Choroid plexus epithelial cell (primary cell): ENCODE measurements at regions not wholly inside any gene's neighbourhood (a gene's known extent, or its start where the extent isn't known, plus 50 kb on each side); places are given as distances from the start of the nearest gene placed in this dataset.

Source experiments
- DNase-seq: peaks from one replicate; pipeline ENCODE4 v3.0.0-alpha.2; 2010; ENCODE audit warnings: low read depth
- H3K4me3 ChIP-seq: 2 replicates; pipeline ENCODE4 v1.5.1; 2011; ENCODE audit warnings: low read depth, mild to moderate bottlenecking, control low read depth, low read length, moderate library complexity
- TF ChIP-seq, protein P1 (sequence below): conservative IDR thresholded peaks from 2 replicates; pipeline ENCODE4 v1.5.1; 2011; ENCODE audit warnings: low read depth, mild to moderate bottlenecking, control low read depth, inconsistent platforms, low read length, moderate library complexity

DNA sequence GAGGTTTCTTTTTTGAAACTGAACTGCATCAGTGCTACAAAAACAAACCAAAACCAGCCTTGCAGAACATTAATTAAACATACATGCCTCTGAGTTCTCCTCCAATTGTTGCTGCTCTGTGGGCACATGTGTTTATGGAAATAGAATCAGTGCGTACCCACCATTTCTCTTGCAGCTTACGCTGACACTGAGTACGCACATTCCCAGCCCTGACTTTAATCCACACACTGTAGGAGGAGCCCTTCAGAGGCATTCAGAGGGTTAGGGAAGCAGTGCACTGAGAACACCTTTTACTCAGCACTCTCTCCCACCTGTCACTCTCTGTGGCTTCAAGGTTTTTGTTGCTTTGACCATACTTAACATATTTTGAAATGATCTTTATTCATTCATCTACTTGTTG, 250.5 kb upstream of the PWP1 start:
- TF ChIP-seq, protein P1, sequence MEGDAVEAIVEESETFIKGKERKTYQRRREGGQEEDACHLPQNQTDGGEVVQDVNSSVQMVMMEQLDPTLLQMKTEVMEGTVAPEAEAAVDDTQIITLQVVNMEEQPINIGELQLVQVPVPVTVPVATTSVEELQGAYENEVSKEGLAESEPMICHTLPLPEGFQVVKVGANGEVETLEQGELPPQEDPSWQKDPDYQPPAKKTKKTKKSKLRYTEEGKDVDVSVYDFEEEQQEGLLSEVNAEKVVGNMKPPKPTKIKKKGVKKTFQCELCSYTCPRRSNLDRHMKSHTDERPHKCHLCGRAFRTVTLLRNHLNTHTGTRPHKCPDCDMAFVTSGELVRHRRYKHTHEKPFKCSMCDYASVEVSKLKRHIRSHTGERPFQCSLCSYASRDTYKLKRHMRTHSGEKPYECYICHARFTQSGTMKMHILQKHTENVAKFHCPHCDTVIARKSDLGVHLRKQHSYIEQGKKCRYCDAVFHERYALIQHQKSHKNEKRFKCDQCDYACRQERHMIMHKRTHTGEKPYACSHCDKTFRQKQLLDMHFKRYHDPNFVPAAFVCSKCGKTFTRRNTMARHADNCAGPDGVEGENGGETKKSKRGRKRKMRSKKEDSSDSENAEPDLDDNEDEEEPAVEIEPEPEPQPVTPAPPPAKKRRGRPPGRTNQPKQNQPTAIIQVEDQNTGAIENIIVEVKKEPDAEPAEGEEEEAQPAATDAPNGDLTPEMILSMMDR = peak; percentile 6
- no peak for DNase-seq
- H3K4me3 ChIP-seq = no peak overlapping the region

DNA sequence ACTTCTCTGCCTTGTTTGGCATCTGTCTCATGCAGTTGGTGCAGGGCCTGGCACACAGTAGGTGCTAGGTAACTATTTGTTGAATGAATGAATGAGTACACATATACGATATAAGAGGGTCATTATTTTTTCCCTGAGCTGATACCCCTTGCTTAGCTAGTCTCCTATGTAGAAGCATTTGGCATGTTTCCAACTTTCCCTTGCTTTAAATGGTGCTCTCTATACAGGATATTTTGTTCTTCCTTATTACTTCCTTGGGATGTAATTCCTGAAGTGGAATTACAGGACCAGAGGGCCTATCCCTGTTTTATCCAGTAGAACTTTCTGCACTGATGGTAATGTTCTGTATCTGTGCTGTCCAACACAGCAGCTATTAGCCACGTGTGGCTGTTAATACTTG, 250.1 kb upstream of the PWP1 start:
- H3K4me3 ChIP-seq = no peak overlapping the region
- no peak for DNase-seq
- TF ChIP-seq, protein P1 = no peak

DNA sequence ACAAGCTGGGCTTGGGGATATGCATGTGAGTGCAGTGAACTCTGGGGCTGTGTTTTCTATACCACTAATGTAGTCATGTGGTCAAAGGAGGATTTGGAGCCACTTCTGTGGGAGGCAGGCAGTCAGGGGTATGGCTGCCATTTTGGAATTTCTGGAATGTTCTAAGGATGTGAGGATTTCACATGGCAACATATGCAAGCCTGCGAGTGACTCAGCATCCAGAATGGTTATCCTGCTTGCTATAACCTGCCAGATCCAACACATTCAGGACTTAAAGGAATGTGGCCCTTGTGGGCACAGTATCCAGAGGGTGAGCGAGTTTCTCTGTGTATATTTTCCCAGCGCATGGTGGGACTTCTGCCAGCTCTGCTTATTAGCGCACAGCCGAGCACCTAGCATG, 249.2 kb upstream of the PWP1 start:
- no peak overlapping the region for H3K4me3 ChIP-seq
- peak; percentile 80 for DNase-seq
- TF ChIP-seq, protein P1 = no peak

DNA sequence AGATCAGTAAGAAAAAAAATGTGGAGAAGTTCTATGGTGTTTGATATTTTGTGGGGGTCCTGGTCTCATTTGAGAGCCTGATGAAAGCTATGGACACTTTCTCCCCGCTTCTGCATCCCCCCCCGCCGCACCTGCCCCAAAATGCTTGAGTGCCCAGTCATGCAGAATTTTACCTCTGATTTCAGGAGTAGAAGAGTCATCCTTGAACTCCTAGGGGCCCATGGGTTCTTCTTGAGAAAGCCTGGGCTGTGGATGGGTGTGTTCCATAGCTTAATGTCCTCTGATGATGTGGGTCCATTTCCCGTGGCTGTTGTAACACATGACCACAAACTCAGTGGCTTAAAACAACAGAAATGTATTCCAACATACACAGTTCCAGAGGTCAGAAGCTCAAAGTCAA, 248.8 kb upstream of the PWP1 start:
- no peak overlapping the region for H3K4me3 ChIP-seq
- TF ChIP-seq, protein P1 = no peak
- no peak for DNase-seq

DNA sequence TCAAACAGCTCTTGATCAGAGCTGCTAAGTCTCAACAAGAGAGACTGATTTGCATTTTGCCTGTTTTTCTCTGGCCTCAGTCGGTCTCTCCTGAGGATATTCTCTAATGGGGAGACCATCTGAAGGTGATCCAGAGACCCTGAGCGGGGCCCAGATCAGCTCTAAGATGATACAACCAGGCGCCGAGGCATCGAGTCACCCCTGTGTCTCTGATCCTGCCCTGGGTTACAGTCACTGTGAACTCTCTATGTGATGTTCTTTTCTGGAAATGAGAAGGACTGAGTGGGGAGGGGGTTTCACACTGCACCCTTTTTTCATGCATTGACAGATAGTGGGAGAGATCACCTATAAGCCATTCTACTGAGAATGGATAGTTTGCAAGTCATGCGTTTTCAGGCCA, 247.6 kb upstream of the PWP1 start:
- TF ChIP-seq, protein P1 = no peak
- H3K4me3 ChIP-seq = no peak overlapping the region
- DNase-seq = no peak

DNA sequence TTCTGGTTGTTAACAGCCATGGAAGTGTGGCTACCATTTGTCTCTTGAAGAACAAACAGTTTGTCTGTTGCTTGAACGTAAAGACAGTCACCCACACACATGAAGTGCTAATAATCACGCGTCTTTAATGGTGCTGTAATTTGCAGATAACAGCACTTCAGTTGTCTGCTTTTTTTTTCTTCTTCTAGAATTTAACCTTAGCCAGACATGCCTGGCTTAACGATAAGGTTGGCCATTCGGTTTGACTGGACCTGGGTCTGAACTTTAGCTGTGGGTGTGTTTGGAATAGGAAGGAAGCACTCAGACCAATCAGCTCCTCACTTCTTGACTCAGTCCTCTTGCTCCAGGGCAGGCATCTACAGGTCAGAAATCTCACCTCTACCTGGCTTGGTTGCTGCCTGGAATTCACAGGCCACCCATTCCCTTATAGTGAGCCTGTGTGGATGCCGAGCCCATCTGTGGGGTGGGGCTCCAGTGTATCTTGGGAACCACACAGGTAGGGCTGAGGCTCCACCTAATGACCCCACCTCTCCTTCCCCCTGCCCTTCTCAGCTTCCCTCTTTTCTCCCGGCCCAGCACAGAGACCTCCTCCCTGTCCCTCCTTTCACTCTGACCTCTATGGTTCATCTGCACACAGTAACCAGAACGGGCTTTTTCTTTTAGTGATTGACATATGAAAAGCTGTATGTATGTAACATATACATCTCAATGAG, 246.4 kb upstream of the PWP1 start:
- no peak for DNase-seq
- no peak overlapping the region for H3K4me3 ChIP-seq
- TF ChIP-seq, protein P1 = no peak

DNA sequence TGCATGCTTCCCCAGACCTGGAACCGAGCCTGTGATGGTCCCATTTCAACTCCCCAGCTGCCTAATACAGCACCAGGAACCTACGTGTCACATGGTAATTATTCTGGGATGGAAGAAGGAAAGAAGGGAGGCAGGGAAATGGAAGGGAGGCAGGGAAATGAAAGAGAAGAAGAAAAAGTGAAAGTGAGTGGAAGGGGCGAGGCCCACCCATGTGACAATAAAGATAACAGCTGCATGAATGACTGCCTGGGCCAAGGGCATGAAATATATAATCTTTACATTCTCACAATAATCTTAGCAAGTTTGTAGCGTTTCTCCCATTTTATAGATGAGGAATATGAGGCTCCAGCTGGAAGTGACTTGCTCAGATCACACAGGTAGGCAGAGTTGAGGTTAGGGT, 245.0 kb upstream of the PWP1 start:
- TF ChIP-seq, protein P1 = no peak
- no peak for DNase-seq
- H3K4me3 ChIP-seq = no peak overlapping the region
